HCT116 (cell line): ENCODE measurements at regions not wholly inside any gene's neighbourhood (a gene's known extent, or its start where the extent isn't known, plus 50 kb on each side); places are given as distances from the start of the nearest gene placed in this dataset.

Experiments
- ATAC-seq: fragments of 200-7000 bp; cut with Tn5 transposase; 2 replicates; pipeline ENCODE4 v1.9.1; 2020; ENCODE audit warnings: mild to moderate bottlenecking, moderate library complexity
- BruUV-seq: library from RNA; stranded (reverse); fragments of 400-500 nt; replicated peaks from 2 replicates; lab custom pipeline; 2021; lab: Mats Ljungman, UMichigan
- CTCF ChIA-PET: fragments of 300-600 bp; sonication (Branson Sonifier 250); formaldehyde crosslinking; loops from one replicate; lab custom pipeline; 2021; ENCODE audit warnings: antibody characterized with exemption; lab: Charles Lee
- POLR2A ChIA-PET: fragments of 300-600, 350-600 bp; sonication (Branson Sonifier 250); formaldehyde crosslinking; loops from one replicate; lab custom pipeline; 2021; ENCODE audit warnings: antibody characterized with exemption; lab: Charles Lee
- RAD21 ChIA-PET, 2 experiments: fragments of 300-600 bp; sonication (Branson Sonifier 250); formaldehyde crosslinking; loops; one replicate each; lab custom pipeline; 2023; ENCODE audit warnings: low total read pairs in 2 of 2; ENCODE audit not compliant: uncharacterized antibody in 2 of 2, unreplicated experiment in 2 of 2, low non-redundant PET in 1 of 2; lab: Charles Lee
- DNase-seq: peaks from one replicate; pipeline ENCODE4 v3.0.0-alpha.2; 2010; ENCODE audit warnings: low read depth, low spot score
- H2AFZ ChIP-seq: fragments of 200-600 bp; shearing (Covaris generic), sonication (generic); 2 replicates; pipeline ENCODE4 v1.6.1; 2017; ENCODE audit warnings: low read depth, mixed run types, mixed read lengths, antibody characterized with exemption, low read length; ENCODE audit not compliant: poor library complexity, severe bottlenecking
- H3K27ac ChIP-seq: 2 replicates; pipeline ENCODE4 v1.5.1; 2012; ENCODE audit warnings: low read depth, low read length
- H3K27me3 ChIP-seq: fragments of 200-600 bp; sonication (generic); 2 replicates; pipeline ENCODE4 v1.6.1; 2016; ENCODE audit warnings: mixed run types, low read length, mixed read lengths; ENCODE audit not compliant: insufficient read depth
- H3K36me3 ChIP-seq, 2 experiments: fragments of 200-500 bp in 1 of 2; fragments of 200-600 bp in 1 of 2; sonication (Bioruptor generic) in 1 of 2; sonication (generic) in 1 of 2; 2 replicates each; pipeline versions ENCODE4 v1.5.1 to v1.6.1; 2014 to 2016; ENCODE audit warnings: low read length in 2 of 2, inconsistent platforms in 1 of 2, mixed read lengths in 1 of 2, mixed run types in 1 of 2; ENCODE audit not compliant: insufficient read depth in 2 of 2, control insufficient read depth in 1 of 2
- H3K4me1 ChIP-seq, 2 experiments: fragments of 200-600 bp in 1 of 2; sonication (generic) in 1 of 2; 2 replicates each; pipeline versions ENCODE4 v1.5.1 to v1.6.1; 2012 to 2017; ENCODE audit warnings: low read length in 2 of 2, inconsistent platforms in 1 of 2, mild to moderate bottlenecking in 1 of 2, mixed read lengths in 1 of 2, mixed run types in 1 of 2, moderate library complexity in 1 of 2; ENCODE audit not compliant: insufficient read depth in 2 of 2, control insufficient read depth in 1 of 2
- H3K4me2 ChIP-seq: fragments of 200-600 bp; sonication (generic); 2 replicates; pipeline ENCODE4 v1.6.1; 2017; ENCODE audit warnings: mixed run types, low read length, mixed read lengths
- H3K4me3 ChIP-seq, 2 experiments: fragments of 200-600 bp in 1 of 2; sonication (generic) in 1 of 2; replicated peaks in 1 of 2; 2 replicates each; pipeline ENCODE4 v1.5.1; 2011 to 2016; ENCODE audit warnings: low read length in 2 of 2, control low read depth in 1 of 2, low read depth in 1 of 2, mild to moderate bottlenecking in 1 of 2, mixed read lengths in 1 of 2, mixed run types in 1 of 2
- H3K79me2 ChIP-seq: fragments of 200-600 bp; sonication (generic); 2 replicates; pipeline ENCODE4 v1.6.1; 2017; ENCODE audit warnings: mild to moderate bottlenecking, mixed run types, low read length, moderate library complexity, mixed read lengths; ENCODE audit not compliant: insufficient read depth
- H3K9ac ChIP-seq: fragments of 200-600 bp; sonication (generic); 2 replicates; pipeline ENCODE4 v1.6.1; 2016; ENCODE audit warnings: low read length, mixed read lengths
- H3K9me2 ChIP-seq: fragments of 200-600 bp; sonication (generic), shearing (Covaris generic); 2 replicates; pipeline ENCODE4 v1.6.1; 2017; ENCODE audit warnings: mixed run types, mild to moderate bottlenecking, moderate library complexity; ENCODE audit not compliant: insufficient read depth
- H3K9me3 ChIP-seq, 2 experiments: fragments of 200-500 bp in 1 of 2; fragments of 200-600 bp in 1 of 2; sonication (Bioruptor generic) in 1 of 2; sonication (generic) in 1 of 2; 2 replicates each; pipeline ENCODE4 v1.6.1; 2014 to 2017; ENCODE audit warnings: low read length in 2 of 2, mixed read lengths in 2 of 2, inconsistent platforms in 1 of 2, low read depth in 1 of 2, mild to moderate bottlenecking in 1 of 2, mixed run types in 1 of 2, moderate library complexity in 1 of 2; ENCODE audit not compliant: control insufficient read depth in 1 of 2, insufficient read depth in 1 of 2
- H4K20me1 ChIP-seq: fragments of 200-600 bp; sonication (generic), shearing (Covaris generic); 2 replicates; pipeline ENCODE4 v1.6.1; 2017; ENCODE audit warnings: mixed run types, mild to moderate bottlenecking, moderate library complexity; ENCODE audit not compliant: insufficient read depth
- EGR1 ChIP-seq: IDR thresholded peaks from 2 replicates; pipeline ENCODE4 v1.6.1; 2012; ENCODE audit warnings: low read depth
- EZH2phosphoT487 ChIP-seq: fragments of 200-600 bp; IDR thresholded peaks from 2 replicates; pipeline ENCODE4 v1.6.1; 2018; ENCODE audit warnings: antibody characterized with exemption, borderline replicate concordance
- FOSL1 ChIP-seq: IDR thresholded peaks from 2 replicates; pipeline ENCODE4 v1.6.1; 2012; ENCODE audit warnings: low read depth
- JUND ChIP-seq: IDR thresholded peaks from 2 replicates; pipeline ENCODE4 v1.6.1; 2012
- POLR2A ChIP-seq: IDR thresholded peaks from 2 replicates; pipeline ENCODE4 v1.7.0; 2011; ENCODE audit warnings: borderline replicate concordance; ENCODE audit not compliant: insufficient read depth, insufficient read length; ENCODE audit errors: extremely low read depth
- RAD21 ChIP-seq: IDR thresholded peaks from 2 replicates; pipeline ENCODE4 v1.6.1; 2012; ENCODE audit warnings: low read depth, mild to moderate bottlenecking
- SIN3A ChIP-seq: IDR thresholded peaks from 2 replicates; pipeline ENCODE4 v1.6.1; 2012; ENCODE audit warnings: low read depth
- SP1 ChIP-seq: IDR thresholded peaks from 2 replicates; pipeline ENCODE4 v1.6.1; 2012; ENCODE audit warnings: low read depth
- TCF7L2 ChIP-seq: IDR thresholded peaks from 2 replicates; pipeline ENCODE4 v1.7.0; 2011; ENCODE audit warnings: borderline replicate concordance, inconsistent platforms; ENCODE audit not compliant: insufficient read depth, insufficient read length; ENCODE audit errors: extremely low read depth
- intact Hi-C: fragments of 100-400 bp; cut with micrococcal nuclease; formaldehyde crosslinking; loops from 2 replicates; pipeline ENCODE4 v1.10.0; 2022
- TF ChIP-seq, protein P1 (sequence below): IDR thresholded peaks from 2 replicates; pipeline ENCODE4 v1.6.1; 2011; ENCODE audit warnings: mild to moderate bottlenecking, low read length, moderate library complexity; ENCODE audit not compliant: insufficient replicate concordance; ENCODE audit errors: extremely low read depth
- TF ChIP-seq, protein P2 (sequence below): IDR thresholded peaks from 2 replicates; pipeline ENCODE4 v1.6.1; 2012
- TF ChIP-seq, protein P3 (sequence below): IDR thresholded peaks from 2 replicates; pipeline ENCODE4 v1.6.1; 2012; ENCODE audit warnings: low read depth

DNA sequence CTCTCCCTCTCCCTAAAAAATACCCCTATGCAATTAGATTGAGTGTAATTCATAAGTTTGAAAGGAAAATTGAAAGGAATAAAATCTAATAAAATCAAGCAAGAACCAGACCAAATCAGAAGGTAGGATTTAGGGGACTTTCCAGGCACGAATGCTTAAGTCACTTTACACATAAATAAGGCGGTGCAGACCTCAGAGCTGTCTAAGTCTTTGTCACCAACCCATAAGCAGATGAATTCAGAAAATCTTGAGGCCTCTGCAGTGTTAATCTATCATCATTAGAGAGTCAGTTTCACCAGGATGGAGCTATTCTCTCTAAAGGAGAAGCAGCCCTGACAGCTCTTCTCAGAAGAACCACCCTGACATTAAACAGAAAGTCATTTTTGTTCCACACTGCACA, 819.1 kb upstream of the AMELY start:
- Histone ChIP-seq H3K4me3 (no peak overlapping the region), H4K20me1 (no peaks in the 10 kb centered on the region), H3K9me2 (no peaks in the 10 kb centered on the region), H3K79me2 (no peaks in the 10 kb centered on the region), H3K27ac (no peak overlapping the region), H3K36me3 (no peaks in the 10 kb centered on the region), H3K27me3 (no peaks in the 10 kb centered on the region), H3K9me3 (no peaks in the 10 kb centered on the region), H3K4me2 (no peak overlapping the region), H3K9ac (no peak overlapping the region), H2AFZ (no peak overlapping the region), H3K4me1 (no peaks in the 10 kb centered on the region)
- TF ChIP-seq, protein P1, sequence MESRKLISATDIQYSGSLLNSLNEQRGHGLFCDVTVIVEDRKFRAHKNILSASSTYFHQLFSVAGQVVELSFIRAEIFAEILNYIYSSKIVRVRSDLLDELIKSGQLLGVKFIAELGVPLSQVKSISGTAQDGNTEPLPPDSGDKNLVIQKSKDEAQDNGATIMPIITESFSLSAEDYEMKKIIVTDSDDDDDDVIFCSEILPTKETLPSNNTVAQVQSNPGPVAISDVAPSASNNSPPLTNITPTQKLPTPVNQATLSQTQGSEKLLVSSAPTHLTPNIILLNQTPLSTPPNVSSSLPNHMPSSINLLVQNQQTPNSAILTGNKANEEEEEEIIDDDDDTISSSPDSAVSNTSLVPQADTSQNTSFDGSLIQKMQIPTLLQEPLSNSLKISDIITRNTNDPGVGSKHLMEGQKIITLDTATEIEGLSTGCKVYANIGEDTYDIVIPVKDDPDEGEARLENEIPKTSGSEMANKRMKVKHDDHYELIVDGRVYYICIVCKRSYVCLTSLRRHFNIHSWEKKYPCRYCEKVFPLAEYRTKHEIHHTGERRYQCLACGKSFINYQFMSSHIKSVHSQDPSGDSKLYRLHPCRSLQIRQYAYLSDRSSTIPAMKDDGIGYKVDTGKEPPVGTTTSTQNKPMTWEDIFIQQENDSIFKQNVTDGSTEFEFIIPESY = no peak
- TF ChIP-seq TCF7L2 (no peak), SIN3A (no peak), EZH2phosphoT487 (no peak), SP1 (no peak), RAD21 (no peak), POLR2A (no peak), JUND (no peak), FOSL1 (no peak), EGR1 (no peak)
- TF ChIP-seq, protein P2, sequence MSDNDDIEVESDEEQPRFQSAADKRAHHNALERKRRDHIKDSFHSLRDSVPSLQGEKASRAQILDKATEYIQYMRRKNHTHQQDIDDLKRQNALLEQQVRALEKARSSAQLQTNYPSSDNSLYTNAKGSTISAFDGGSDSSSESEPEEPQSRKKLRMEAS = no peak
- TF ChIP-seq, protein P3, sequence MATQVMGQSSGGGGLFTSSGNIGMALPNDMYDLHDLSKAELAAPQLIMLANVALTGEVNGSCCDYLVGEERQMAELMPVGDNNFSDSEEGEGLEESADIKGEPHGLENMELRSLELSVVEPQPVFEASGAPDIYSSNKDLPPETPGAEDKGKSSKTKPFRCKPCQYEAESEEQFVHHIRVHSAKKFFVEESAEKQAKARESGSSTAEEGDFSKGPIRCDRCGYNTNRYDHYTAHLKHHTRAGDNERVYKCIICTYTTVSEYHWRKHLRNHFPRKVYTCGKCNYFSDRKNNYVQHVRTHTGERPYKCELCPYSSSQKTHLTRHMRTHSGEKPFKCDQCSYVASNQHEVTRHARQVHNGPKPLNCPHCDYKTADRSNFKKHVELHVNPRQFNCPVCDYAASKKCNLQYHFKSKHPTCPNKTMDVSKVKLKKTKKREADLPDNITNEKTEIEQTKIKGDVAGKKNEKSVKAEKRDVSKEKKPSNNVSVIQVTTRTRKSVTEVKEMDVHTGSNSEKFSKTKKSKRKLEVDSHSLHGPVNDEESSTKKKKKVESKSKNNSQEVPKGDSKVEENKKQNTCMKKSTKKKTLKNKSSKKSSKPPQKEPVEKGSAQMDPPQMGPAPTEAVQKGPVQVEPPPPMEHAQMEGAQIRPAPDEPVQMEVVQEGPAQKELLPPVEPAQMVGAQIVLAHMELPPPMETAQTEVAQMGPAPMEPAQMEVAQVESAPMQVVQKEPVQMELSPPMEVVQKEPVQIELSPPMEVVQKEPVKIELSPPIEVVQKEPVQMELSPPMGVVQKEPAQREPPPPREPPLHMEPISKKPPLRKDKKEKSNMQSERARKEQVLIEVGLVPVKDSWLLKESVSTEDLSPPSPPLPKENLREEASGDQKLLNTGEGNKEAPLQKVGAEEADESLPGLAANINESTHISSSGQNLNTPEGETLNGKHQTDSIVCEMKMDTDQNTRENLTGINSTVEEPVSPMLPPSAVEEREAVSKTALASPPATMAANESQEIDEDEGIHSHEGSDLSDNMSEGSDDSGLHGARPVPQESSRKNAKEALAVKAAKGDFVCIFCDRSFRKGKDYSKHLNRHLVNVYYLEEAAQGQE = no peak
- intact Hi-C loops = no loop called here
- ChIA-PET RAD21 (no interaction called here), POLR2A (no interaction called here), CTCF (no interaction called here)
- DNase-seq = no peak
- BruUV-seq = no TSS peak
- ATAC-seq = no peak
